Activated T-cell treated with anti-CD3 and anti-CD28 coated beads, Interleukin-2, amount 50 U/mL, for 48 hours (primary cell): ENCODE measurements at regions not wholly inside any gene's neighbourhood (a gene's known extent, or its start where the extent isn't known, plus 50 kb on each side); places are given as distances from the start of the nearest gene placed in this dataset.
A peak's percentile ranks its signal among the peaks of the same experiment; 100 is the strongest.
"Not testable (repeated sequence)": the region's sequence is repeated elsewhere in the genome, so short reads cannot be mapped to it uniquely, and the experiment has no call there.

Experiments
- DNase-seq, 2 experiments: peaks; one replicate each; pipeline ENCODE4 v3.0.0-alpha.2; 2020

GRCh38 chr6:72457738-72458137, 164.1 kb upstream of the KCNQ5 start:
- DNase-seq, result no peak

- no peak for DNase-seq
These were observed 163.3 kb upstream of the KCNQ5 start for GRCh38 chr6:72458521-72458920.

GRCh38 chr6:72461144-72461543, 160.7 kb upstream of the KCNQ5 start:
- DNase-seq, result no peak

GRCh38 chr6:72464246-72464645, 157.6 kb upstream of the KCNQ5 start:
- DNase-seq, result no peak

- no peak for DNase-seq
These were observed 156.8 kb upstream of the KCNQ5 start for GRCh38 chr6:72464791-72465691.

- DNase-seq, result no peak
These were observed 155.4 kb upstream of the KCNQ5 start for GRCh38 chr6:72466471-72466870.

GRCh38 chr6:72466971-72467566, 154.8 kb upstream of the KCNQ5 start:
- DNase-seq, result no peak

GRCh38 chr6:72469406-72469983, 152.4 kb upstream of the KCNQ5 start:
- not testable (repeated sequence) for DNase-seq

- no peak for DNase-seq
These were observed 145.8 kb upstream of the KCNQ5 start for GRCh38 chr6:72476051-72476450.

GRCh38 chr6:72476646-72477045, 145.2 kb upstream of the KCNQ5 start:
- no peak for DNase-seq

- no peak for DNase-seq
These were observed 126.4 kb upstream of the KCNQ5 start for GRCh38 chr6:72495441-72495840.

GRCh38 chr6:72497186-72497585, 124.7 kb upstream of the KCNQ5 start:
- DNase-seq, result no peak

GRCh38 chr6:72500669-72501068, 121.2 kb upstream of the KCNQ5 start:
- no peak for DNase-seq

- no peak for DNase-seq
These were observed 117.5 kb upstream of the KCNQ5 start for GRCh38 chr6:72504406-72504805.

GRCh38 chr6:72505446-72505845, 116.4 kb upstream of the KCNQ5 start:
- DNase-seq, result no peak

GRCh38 chr6:72519871-72520270, 102.0 kb upstream of the KCNQ5 start:
- no peak for DNase-seq

- no peak for DNase-seq
These were observed 100.2 kb upstream of the KCNQ5 start for GRCh38 chr6:72521684-72522083.

- DNase-seq, result peak in 1 of 2 experiments; percentile 32
These were observed 99.1 kb upstream of the KCNQ5 start for GRCh38 chr6:72522735-72523141.

- DNase-seq, result no peak
These were observed 97.7 kb upstream of the KCNQ5 start for GRCh38 chr6:72524011-72524645.

- DNase-seq, result no peak
These were observed 95.9 kb upstream of the KCNQ5 start for GRCh38 chr6:72525821-72526510.

GRCh38 chr6:72530152-72530551, 91.7 kb upstream of the KCNQ5 start:
- no peak for DNase-seq

- DNase-seq, result no peak
These were observed 91.1 kb upstream of the KCNQ5 start for GRCh38 chr6:72530750-72531149.

GRCh38 chr6:72533606-72534005, 88.3 kb upstream of the KCNQ5 start:
- no peak for DNase-seq
